Heart right ventricle (tissue), 16 donors: ENCODE measurements at regions not wholly inside any gene's neighbourhood (a gene's known extent, or its start where the extent isn't known, plus 50 kb on each side); places are given as distances from the start of the nearest gene placed in this dataset.

ENCODE experiments used
- ATAC-seq, 8 donors: fragments of 200-7000 bp; cut with Tn5 transposase; one replicate each; pipeline ENCODE4 v1.9.1; 2020; ENCODE audit warnings: mild to moderate bottlenecking in 8 of 8, moderate library complexity in 8 of 8, moderate number of reproducible peaks in 1 of 8
- DNase-seq, 2 donors: peaks; one replicate each; pipeline ENCODE4 v3.0.0-alpha.2; 2020
- H3K27ac ChIP-seq, 10 donors: fragments of 200-600 bp; sonication (generic) in 2 of 10; one replicate each; pipeline versions ENCODE4 v1.5.0 to v1.8.0; 2020 to 2022; ENCODE audit warnings: mild to moderate bottlenecking in 3 of 10
- H3K27me3 ChIP-seq, 7 donors: fragments of 200-600 bp; one replicate each; pipeline ENCODE4 v1.8.0; 2021 to 2022; ENCODE audit warnings: mild to moderate bottlenecking in 2 of 7
- H3K36me3 ChIP-seq, 9 donors: fragments of 200-600 bp; sonication (generic) in 1 of 9; one replicate each; pipeline versions ENCODE4 v1.5.0 to v1.8.0; 2020 to 2022; ENCODE audit warnings: mild to moderate bottlenecking in 2 of 9
- H3K4me1 ChIP-seq, 9 donors: fragments of 200-600 bp; sonication (generic) in 1 of 9; one replicate each; pipeline versions ENCODE4 v1.5.0 to v1.8.0; 2020 to 2022; ENCODE audit warnings: mild to moderate bottlenecking in 4 of 9
- H3K4me3 ChIP-seq, 10 donors: fragments of 200-600 bp; sonication (generic) in 2 of 10; one replicate each; pipeline versions ENCODE4 v1.5.0 to v1.8.0; 2020 to 2022; ENCODE audit warnings: mild to moderate bottlenecking in 7 of 10, moderate library complexity in 2 of 10
- H3K9me3 ChIP-seq, 11 donors: fragments of 200-600 bp in 10 of 11; sonication (generic) in 2 of 11; one replicate each; pipeline versions ENCODE4 v1.5.0 to v1.8.0; 2013 to 2022; ENCODE audit warnings: mild to moderate bottlenecking in 2 of 11, control low read depth in 1 of 11, moderate library complexity in 1 of 11
- WGBS, 2 donors: extraction: QIAGEN DNeasy Blood & Tissue Kit; methylation state at CpG; one replicate each; pipeline ENCODE4 v1.1.7; 2013; ENCODE audit warnings: inconsistent platforms in 1 of 2; 5-methylcytosine and 5-hydroxymethylcytosine counted together
- intact Hi-C, 10 donors: fragments of 100-400 bp; cut with DNase I; formaldehyde crosslinking; loops; one replicate each; pipeline versions ENCODE4 v1.11.1 to v1.14.2; 2022
- TF ChIP-seq, protein P1 (sequence below), 9 donors: fragments of 200-600 bp; sonication (generic) in 2 of 9; IDR thresholded peaks; one replicate each; pipeline versions ENCODE4 v1.5.0 to v1.8.0; 2021 to 2022; ENCODE audit warnings: antibody characterized with exemption in 9 of 9, mild to moderate bottlenecking in 5 of 9, moderate library complexity in 1 of 9
- donor health status: Arrhythmogenic right ventricular cardiomyopathy.
- donor health status: ischemic (EF 13 %, LVEDD 7.1; RV severe dilation, severe dysfunction).
- donor health status: healthy with polysubstance abuse.
- donor health status: DM: no; HTN: yes; CAD: no.
- donor health status: DM: no; HTN: no; CAD: no.
- donor health status: ischemic (EF 25% LVEDD 6.9; RV normal size, moderate dysfunction).
- donor health status: ischemic (EF 25% LVEDD 5.7; RV mildly dilated, moderate dysfunction).
- donor health status: healthy.
- donor health status: DM: yes; HTN: yes; CAD: no.
- donor health status: Ischemic cardiomyopathy.
- donor health status: ischemic (EF 35%, LVEDD 5.7; RV mildly dilated, moderate dysfunction).
- donor health status: nonischemic (EF 11% LVEDD 7.7; RV severe dilation, severe dysfunction).
- donor health status: DM: yes; HTN: yes; CAD: no.
- donor health status: PGD.
- donor health status: ischemic (EF 29% LVEDD 5.4; RV normal size, mild dysfunction).
- donor health status: nonischemic (EF 23%, LVEDD 6.1; RV moderate dilation, normal function).

DNA sequence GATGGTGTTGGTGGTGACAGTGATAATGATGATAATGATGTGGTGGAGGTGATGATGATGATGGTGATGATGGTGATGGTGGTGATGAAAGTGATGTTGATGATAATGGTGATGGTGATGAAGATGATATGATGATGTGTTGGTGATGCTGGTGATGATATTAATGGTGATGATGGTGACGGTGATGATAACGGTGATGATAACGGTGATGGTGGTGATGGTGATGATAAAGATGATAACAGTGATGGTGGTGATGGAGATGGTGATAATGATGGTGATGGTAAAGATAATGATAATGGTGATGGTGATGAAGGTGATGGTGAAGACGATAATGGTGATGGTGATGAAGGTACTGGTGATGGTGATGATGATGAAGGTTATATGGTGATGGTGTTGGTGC lies 76.6 kb downstream of the UNCX start:
- intact Hi-C loops, result no loop called here
- H3K27me3 ChIP-seq, result peaks cover 0 to 13% (median 3%) of the 10 kb centered on the region in 7 donors
- no peak for DNase-seq
- 93 to 98% methylated on average over 4 of the region's 4 CpGs for WGBS, 2 donors
- H3K27ac ChIP-seq, result no peak overlapping the region
- peaks cover 0 to 6% (median 0%) of the 10 kb centered on the region in 11 donors for H3K9me3 ChIP-seq
- no peaks in the 10 kb centered on the region for H3K36me3 ChIP-seq
- H3K4me1 ChIP-seq, result no peaks in the 10 kb centered on the region
- ATAC-seq, result no peak
- TF ChIP-seq, protein P1, sequence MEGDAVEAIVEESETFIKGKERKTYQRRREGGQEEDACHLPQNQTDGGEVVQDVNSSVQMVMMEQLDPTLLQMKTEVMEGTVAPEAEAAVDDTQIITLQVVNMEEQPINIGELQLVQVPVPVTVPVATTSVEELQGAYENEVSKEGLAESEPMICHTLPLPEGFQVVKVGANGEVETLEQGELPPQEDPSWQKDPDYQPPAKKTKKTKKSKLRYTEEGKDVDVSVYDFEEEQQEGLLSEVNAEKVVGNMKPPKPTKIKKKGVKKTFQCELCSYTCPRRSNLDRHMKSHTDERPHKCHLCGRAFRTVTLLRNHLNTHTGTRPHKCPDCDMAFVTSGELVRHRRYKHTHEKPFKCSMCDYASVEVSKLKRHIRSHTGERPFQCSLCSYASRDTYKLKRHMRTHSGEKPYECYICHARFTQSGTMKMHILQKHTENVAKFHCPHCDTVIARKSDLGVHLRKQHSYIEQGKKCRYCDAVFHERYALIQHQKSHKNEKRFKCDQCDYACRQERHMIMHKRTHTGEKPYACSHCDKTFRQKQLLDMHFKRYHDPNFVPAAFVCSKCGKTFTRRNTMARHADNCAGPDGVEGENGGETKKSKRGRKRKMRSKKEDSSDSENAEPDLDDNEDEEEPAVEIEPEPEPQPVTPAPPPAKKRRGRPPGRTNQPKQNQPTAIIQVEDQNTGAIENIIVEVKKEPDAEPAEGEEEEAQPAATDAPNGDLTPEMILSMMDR (IDR thresholded peaks at IDR 0.05), result no peak
- H3K4me3 ChIP-seq, result no peak overlapping the region

DNA sequence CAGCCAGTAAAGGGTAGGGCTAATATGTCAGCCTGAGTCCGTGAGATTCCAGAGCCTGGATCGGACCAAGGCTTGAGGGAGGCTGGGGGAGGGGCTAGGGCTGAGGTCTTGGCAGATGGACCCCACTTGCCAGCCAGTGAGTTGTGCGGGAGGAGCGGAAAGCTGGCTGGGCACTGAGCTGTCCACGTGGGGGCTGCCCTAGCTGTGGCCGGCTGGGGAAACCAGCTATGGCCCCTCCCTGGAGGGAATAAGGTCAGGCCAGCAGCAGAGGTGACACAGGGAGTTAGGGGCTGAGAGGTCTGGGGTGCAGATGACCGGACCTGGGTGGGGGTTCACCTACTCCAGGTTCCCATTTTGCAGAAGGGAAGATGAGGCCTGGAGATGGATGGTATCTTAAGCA lies 77.3 kb downstream of the UNCX start:
- DNase-seq (no peak), ATAC-seq (no peak)
- H3K27ac ChIP-seq, result no peak overlapping the region
- 72 to 80% methylated on average over 7 of the region's 7 CpGs for whole genome bisulfite sequencing, 2 donors
- H3K4me3 ChIP-seq, result no peak overlapping the region
- H3K27me3 ChIP-seq, result peaks cover 0 to 17% (median 7%) of the 10 kb centered on the region in 7 donors
- intact Hi-C loops, result no loop called here
- no peaks in the 10 kb centered on the region for H3K36me3 ChIP-seq
- H3K4me1 ChIP-seq, result no peaks in the 10 kb centered on the region
- H3K9me3 ChIP-seq, result peaks cover 0 to 6% (median 0%) of the 10 kb centered on the region in 11 donors
- TF ChIP-seq, protein P1 (IDR thresholded peaks at IDR 0.05), result no peak

DNA sequence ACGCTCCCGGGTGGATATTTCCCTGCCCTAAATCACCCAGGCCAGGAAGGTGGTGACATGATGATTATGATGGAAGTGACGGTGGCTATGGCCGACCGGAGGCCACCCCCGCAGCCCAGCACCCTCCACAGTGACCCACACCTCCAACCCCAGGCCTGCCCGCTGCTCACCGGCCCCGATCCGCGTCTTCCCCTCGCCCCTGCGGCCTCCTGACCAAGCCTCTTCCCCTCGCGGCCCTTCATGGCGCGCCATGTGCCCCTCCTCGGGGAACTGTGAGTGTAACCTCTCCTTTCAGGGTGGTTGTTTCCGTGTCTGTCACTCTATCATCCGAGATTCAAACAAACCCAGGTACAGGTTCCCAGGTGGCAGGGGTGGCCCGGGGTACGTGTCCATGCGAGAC lies 78.3 kb downstream of the UNCX start:
- H3K27me3 ChIP-seq, result peaks cover 0 to 21% (median 7%) of the 10 kb centered on the region in 7 donors

DNA sequence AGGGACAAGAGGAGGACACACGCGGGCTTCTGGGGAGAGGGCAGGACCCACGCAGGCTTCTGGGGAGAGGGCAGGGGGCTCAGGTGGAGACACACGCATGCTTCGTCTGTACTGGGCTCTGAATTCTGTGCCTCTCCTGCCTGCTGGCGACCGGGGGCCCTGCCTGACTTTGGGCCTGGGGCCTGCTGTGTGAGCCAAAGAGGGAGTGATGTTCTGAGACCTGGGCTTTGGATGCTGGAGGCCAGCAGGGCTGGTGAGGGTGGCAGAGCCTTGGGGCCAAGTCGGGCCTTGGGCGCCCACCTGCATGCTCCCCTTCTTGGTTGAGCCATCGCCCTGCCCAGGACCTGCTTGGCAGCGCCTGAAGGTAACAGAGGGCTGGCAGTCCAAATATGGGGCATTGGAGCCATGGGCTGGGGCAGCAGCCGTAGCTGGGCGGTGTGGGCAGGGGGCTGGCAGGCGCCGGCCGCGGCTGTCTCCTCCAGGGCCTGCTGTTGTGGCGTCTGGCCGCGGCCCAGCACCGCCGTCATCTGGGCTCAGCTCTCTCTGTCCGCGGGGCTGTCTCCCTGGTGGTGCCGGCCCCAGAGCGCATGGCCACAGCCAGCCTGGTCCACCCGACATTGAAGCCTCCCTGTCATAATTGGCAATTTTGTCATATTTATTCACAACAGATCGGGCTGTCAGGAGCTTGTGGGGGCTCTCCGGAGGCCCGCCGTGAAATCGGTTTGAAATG lies 78.9 kb downstream of the UNCX start:
- no peak overlapping the region for H3K4me3 ChIP-seq
- DNase-seq (no peak), ATAC-seq (no peak)
- WGBS, 2 donors, result 88 to 89% methylated on average over 28 to 32 of the region's 32 CpGs
- TF ChIP-seq, protein P1 (IDR thresholded peaks at IDR 0.05), result no peak
- no peak overlapping the region for H3K27ac ChIP-seq
- intact Hi-C loops, result no loop called here
- peaks cover 0 to 27% (median 7%) of the 10 kb centered on the region in 7 donors for H3K27me3 ChIP-seq
- no peaks in the 10 kb centered on the region for H3K36me3 ChIP-seq
- peaks cover 0 to 6% (median 0%) of the 10 kb centered on the region in 11 donors for H3K9me3 ChIP-seq
- H3K4me1 ChIP-seq, result no peaks in the 10 kb centered on the region

More for the DNA sequence above, 78.3 kb downstream of the UNCX start:
- Histone ChIP-seq H3K4me1 (no peaks in the 10 kb centered on the region), H3K9me3 (peaks cover 0 to 6% (median 0%) of the 10 kb centered on the region in 11 donors), H3K36me3 (no peaks in the 10 kb centered on the region), H3K4me3 (no peak overlapping the region), H3K27ac (no peak overlapping the region)
- TF ChIP-seq, protein P1 (IDR thresholded peaks at IDR 0.05), result no peak
- DNase-seq (no peak), ATAC-seq (no peak)
- 72 to 73% methylated on average over 23 of the region's 23 CpGs for WGBS, 2 donors
- intact Hi-C loops, result no loop called here
